Astrocyte of the hippocampus (primary cell): ENCODE measurements at regions not wholly inside any gene's neighbourhood (a gene's known extent, or its start where the extent isn't known, plus 50 kb on each side); places are given as distances from the start of the nearest gene placed in this dataset.

ENCODE experiments used
- DNase-seq: peaks from one replicate; pipeline ENCODE4 v3.0.0; 2011; ENCODE audit warnings: low read depth, low spot score

DNA sequence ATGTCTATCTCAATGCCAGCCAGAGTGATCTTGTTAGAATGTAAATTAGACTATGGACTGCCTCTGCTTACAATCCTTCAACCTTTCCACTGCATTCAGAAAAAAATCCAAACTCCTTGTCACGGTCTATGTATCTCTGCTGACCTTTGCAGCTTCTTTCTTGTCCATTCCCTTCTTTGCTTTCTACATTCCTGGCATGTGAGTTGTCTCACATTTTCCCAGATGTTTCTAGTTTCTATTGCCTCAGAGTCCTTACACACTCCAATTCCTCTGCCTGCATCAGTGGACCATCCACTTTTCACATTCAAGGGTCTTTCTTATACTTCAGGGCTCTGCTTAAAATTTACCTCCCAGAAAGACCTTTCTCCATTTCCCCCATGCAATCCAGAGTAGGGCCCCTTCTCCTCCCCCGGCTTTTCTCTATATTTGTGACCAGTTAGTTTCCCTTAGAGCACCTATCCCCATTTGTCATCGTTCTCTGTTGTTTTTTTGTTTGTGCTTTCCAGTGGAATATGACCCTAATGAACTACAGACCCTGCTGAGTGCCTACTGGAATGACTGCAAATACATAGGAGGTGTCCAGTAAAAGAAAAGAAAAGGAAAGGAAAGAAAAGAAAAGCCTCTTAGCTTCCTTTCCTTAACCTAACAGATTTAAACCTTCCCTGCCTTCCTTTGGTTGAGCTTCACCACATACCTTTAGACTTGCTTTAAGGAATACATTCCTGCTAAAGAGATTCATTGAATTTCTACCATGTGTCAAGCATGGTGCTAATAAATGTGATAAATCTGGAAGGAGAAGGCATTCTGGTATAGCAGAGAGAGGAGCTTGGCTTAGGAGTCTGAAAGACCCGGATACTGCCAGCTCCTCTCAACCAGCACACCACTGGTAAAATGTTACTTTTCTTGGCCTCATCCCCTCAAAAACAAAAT lies 102.0 kb downstream of the DIRAS3 start:
- no peak for DNase-seq

DNA sequence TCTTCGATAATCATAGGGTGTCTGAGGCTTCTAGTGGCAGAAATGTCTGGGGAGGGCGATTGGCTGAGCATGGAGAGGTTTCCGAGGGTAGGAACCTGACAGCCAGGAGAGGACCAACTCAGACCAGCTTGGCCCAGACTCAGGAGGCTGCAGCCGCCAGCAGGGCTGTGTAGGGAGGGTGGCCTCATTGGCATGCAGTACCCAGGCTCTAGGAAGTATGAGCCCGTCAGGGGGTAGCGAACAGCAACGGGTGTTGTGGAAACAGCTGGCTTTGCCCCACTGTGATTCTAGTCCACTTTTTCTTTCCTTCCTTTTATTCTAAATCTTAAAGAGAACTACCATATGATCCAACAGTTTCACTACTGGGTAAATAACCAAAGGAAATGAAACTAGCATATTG lies 103.3 kb downstream of the DIRAS3 start:
- DNase-seq: no peak

- DNase-seq: peak; percentile 33
Observed at GRCh38 chr1:67945733-67946374, 104.6 kb downstream of the DIRAS3 start.

DNA sequence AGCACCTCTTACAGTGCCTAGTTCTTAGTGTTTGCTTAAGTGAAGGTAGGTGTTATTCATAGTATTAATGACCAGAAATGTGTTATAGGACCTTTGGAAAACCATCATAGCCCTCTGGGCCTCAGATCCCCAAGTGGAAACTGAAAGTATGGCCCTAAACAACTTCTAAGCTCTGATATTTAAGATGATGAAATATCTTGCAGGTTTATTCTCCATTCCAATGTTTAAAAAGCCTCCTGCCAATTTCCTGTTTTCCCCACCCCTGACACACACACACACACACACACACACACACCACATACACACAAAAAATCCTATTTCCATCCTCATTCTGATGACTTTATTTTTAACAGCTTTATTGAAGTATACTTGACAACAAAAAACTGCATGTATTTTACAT lies 108.2 kb downstream of the DIRAS3 start:
- DNase-seq: no peak

GRCh38 chr1:67941746-67942145 lies 108.5 kb upstream of the GNG12 start:
- no peak for DNase-seq

DNA sequence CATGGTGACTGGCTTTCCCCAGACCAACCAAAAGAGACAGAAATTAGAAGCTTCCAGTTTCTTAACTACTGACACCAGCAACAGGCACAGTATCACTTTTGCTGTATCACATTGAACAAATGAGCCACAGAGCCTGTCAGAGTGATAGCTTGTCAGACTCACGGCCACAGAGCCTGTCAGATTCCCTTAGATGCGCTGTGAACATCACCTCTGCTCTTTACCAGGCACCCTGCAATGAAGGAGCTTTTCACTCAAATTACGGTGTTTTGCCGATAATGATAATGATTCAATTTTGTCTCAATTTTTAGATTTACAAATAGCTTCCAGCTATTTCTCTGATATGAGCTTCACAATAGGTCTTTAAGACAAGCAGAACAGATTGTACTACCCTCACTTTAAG lies 107.9 kb upstream of the GNG12 start:
- no peak for DNase-seq

GRCh38 chr1:67939942-67940341 lies 106.7 kb upstream of the GNG12 start:
- DNase-seq: no peak

GRCh38 chr1:67939186-67939743 lies 106.0 kb upstream of the GNG12 start:
- no peak for DNase-seq

GRCh38 chr1:67937651-67938050 lies 104.4 kb upstream of the GNG12 start:
- DNase-seq: no peak

DNA sequence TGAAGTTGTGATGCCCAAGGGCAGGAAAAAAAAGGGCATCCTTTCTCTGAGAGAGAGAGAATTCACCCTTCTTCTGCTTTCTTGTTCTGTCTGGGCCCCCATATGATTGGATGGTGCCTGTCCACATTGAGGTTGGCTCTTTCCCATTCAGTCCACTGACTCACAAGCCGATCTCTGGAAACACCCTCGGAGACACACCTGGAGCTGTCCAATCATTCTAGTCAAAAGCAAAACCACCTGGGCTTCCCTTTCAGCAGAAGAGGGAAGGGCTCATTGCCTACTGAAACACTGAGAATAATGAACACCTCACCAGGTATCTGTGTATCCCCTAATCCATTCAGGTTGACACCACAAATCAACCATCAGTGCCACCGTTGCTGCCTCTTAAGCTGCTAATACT lies 103.7 kb upstream of the GNG12 start:
- no peak for DNase-seq

DNA sequence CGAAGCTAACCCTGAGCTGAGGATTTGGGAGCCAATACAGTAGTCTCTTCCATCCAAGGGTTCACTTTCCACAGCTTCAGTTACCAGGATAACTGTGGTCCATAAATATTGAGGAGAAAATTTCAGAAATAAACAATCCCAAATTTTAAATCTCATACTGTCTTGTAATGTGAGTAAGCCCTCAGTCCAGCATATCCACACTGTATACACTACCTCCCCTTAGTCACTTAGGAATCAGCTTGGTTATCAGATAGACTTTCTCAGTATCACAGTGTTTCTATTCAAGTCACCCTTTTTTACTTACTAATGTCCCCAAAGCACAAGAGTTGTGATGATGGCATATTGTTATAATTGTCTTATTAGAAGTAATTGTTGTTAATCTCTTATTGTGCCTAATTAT lies 102.3 kb upstream of the GNG12 start:
- DNase-seq: no peak

GRCh38 chr1:67931198-67931597 lies 97.9 kb upstream of the GNG12 start:
- DNase-seq: no peak

- no peak for DNase-seq
Observed at GRCh38 chr1:67923074-67923473, 89.8 kb upstream of the GNG12 start.

GRCh38 chr1:67921725-67922489 lies 88.6 kb upstream of the GNG12 start:
- DNase-seq: no peak

- DNase-seq: no peak
Observed at GRCh38 chr1:67919274-67920072, 86.2 kb upstream of the GNG12 start.

DNA sequence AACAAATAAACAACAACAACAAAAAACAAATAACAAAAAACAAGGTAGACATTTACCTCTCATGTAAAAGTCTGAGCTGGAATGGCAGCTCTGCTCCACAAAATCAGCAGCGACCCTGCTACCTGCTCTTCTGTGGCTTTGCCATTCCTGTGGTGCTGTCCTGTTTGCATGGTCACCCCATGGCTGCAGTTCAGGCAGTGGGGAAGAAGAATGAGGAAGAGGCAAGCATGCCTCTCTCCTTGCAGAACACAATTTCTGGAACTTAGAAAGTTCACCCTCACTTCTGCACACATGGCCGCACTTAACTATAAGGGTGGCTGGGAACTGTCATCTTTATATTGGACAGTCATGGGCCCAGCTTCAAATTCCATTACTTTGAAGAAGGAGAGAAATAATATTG lies 84.8 kb upstream of the GNG12 start:
- DNase-seq: no peak

- DNase-seq: no peak
Observed at GRCh38 chr1:67917006-67917405, 83.7 kb upstream of the GNG12 start.

DNA sequence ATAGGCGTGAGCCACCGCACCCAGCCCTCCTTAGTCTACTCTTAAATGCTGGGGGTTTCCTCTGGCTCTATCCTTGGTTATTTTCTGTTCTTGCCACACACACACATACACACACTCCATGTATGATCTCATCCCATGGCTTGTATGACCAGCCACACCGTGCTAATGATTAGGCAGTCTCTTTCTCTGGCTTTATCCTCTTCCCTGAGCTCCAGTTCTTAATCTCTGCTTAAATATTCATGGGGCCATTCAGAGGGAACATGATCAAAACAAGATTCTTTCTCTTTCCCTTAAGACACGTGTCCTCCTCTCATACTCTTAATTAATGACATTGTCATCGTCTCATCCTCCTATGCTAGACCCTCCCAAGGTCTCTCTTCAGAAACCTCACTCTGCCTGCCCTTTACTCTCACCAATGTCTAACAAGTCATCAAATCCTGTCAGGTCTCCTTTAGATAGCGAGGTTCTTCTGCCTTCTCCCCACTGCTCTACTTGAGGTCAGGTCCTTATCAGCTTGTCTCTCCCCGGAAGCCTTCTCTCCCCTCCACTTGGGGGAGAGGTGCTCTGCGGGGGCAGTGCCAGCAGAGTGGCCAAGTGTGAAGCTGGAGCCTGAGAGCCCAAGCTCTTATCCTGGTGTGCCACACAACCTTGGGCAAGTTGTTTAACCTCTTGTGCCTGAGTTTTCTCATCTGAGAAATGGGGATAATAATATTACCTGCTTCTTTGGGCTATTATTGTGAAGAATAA lies 83.0 kb upstream of the GNG12 start:
- no peak for DNase-seq

GRCh38 chr1:67909776-67910175 lies 76.5 kb upstream of the GNG12 start:
- no peak for DNase-seq

- no peak for DNase-seq
Observed at GRCh38 chr1:67908250-67908936, 75.1 kb upstream of the GNG12 start.
